ENCODE measurements at regions not wholly inside any gene's neighbourhood (a gene's known extent, or its start where the extent isn't known, plus 50 kb on each side); places are given as distances from the start of the nearest gene placed in this dataset.

DNA sequence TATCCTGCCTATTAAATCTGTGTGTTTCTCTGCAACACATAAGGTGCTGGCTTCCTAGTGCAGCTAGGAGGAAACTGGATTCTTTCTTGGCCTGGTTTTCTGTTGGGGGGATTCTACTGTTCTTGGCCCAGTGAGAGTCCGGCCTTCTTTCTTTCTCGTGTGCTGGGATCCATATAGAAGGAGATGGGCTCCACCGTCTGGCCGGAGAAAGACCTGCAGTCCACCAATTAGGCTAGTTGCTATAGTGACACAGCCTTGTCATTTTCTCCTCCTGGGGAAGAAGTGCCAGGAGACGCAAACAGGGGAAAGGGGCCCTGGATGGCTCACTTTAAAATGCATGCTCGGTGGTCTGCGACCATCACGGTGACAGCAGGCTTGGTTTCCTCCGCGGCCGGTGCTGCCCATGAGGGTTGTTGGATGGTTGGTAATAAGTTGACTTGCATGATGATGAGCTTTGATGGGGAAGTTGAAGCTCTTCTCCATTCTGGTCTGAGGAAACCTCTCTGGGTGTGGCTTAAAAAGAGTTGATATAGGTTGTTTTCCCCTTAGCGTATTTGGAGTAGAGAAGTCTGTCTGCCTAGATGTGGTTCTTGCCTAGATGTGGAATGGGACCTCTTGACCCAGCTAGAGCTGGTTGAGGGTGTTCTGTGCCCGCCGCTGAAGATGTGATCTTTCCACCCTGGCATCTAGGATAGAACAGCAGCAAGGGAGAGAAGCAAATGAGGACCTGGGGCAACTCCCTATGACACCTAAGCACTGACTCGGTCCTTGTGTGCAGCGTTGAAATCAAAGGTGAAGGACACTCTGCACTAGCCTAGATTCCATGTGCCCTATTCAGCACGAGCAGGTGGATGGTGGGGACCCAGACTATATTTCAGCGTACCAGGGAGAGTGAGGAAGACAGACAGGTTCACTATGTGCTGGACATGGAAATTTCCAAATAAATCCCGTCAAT lies 1335.0 kb downstream of the BRD1 start:
- TF ChIP-seq, protein P1, sequence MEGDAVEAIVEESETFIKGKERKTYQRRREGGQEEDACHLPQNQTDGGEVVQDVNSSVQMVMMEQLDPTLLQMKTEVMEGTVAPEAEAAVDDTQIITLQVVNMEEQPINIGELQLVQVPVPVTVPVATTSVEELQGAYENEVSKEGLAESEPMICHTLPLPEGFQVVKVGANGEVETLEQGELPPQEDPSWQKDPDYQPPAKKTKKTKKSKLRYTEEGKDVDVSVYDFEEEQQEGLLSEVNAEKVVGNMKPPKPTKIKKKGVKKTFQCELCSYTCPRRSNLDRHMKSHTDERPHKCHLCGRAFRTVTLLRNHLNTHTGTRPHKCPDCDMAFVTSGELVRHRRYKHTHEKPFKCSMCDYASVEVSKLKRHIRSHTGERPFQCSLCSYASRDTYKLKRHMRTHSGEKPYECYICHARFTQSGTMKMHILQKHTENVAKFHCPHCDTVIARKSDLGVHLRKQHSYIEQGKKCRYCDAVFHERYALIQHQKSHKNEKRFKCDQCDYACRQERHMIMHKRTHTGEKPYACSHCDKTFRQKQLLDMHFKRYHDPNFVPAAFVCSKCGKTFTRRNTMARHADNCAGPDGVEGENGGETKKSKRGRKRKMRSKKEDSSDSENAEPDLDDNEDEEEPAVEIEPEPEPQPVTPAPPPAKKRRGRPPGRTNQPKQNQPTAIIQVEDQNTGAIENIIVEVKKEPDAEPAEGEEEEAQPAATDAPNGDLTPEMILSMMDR (IDR thresholded peaks at IDR 0.05) = peak; percentile 65 to 82 (median 76)
- TF ChIP-seq POLR2A (IDR thresholded peaks at IDR 0.05) = no peak
- no peak for TF ChIP-seq EP300 (IDR thresholded peaks at IDR 0.05)

Measured in tibial nerve (tissue), 4 donors.